ENCODE measurements at regions not wholly inside any gene's neighbourhood (a gene's known extent, or its start where the extent isn't known, plus 50 kb on each side); places are given as distances from the start of the nearest gene placed in this dataset.

- H3K9me3 ChIP-seq (ENCODE audit: control extremely low read depth in 1 of 3, control insufficient read depth in 2 of 3, insufficient read depth in 1 of 3, low read length in 2 of 3) = no peaks in the 10 kb centered on the region
- H3K4me3 ChIP-seq (ENCODE audit: control extremely low read depth in 1 of 5, extremely low read depth in 1 of 5, insufficient read depth in 1 of 5, low read depth in 2 of 5, low read length in 4 of 5) = no peak overlapping the region
- POLR2A ChIA-PET = no interaction called here
- H3K36me3 ChIP-seq (replicated peaks in 1 of 2; ENCODE audit: control extremely low read depth in 1 of 2, control insufficient read depth in 1 of 2, extremely low read depth in 1 of 2, insufficient read depth in 2 of 2, low read length in 1 of 2) = no peaks in the 10 kb centered on the region
- no peaks in the 10 kb centered on the region for H3K27me3 Mint-ChIP-seq
- H3K4me2 ChIP-seq (replicated peaks; ENCODE audit: low read depth, low read length, poor library complexity, severe bottlenecking) = no peak overlapping the region
- H3K9me3 Mint-ChIP-seq (ENCODE audit: insufficient read depth) = no peaks in the 10 kb centered on the region
- WGBS (ENCODE audit: insufficient coverage) = no CpG with 5 or more reads among the region's 1 CpG
- H3K9ac ChIP-seq (ENCODE audit: low read length) = no peak overlapping the region
- H3K27ac Mint-ChIP-seq = no peak overlapping the region
- H3K4me1 ChIP-seq (ENCODE audit: control insufficient read depth in 2 of 2, insufficient read depth in 2 of 2, low read length in 2 of 2) = no peaks in the 10 kb centered on the region
- CTCF ChIA-PET = no interaction called here
- ATAC-seq (ENCODE audit: low read depth) (no peak), DNase-seq (no peak)
- no peaks in the 10 kb centered on the region for H3K79me2 ChIP-seq (ENCODE audit: control insufficient read depth, insufficient read depth, low read length)
- no peak for TF ChIP-seq CTCF (IDR thresholded peaks at IDR 0.05)
- TF ChIP-seq EZH2 (IDR thresholded peaks at IDR 0.05; ENCODE audit: borderline replicate concordance, insufficient read depth, low read depth, low read length, poor library complexity, severe bottlenecking) = no peak
- intact Hi-C loops (cut with micrococcal nuclease) = no loop called here
- no peaks in the 10 kb centered on the region for H4K20me1 ChIP-seq (ENCODE audit: control insufficient read depth, insufficient read depth, low read length, poor library complexity, severe bottlenecking)
- H3K27ac ChIP-seq (ENCODE audit: low read length in 2 of 2) = no peak overlapping the region
- no peak overlapping the region for H2AFZ ChIP-seq (ENCODE audit: insufficient read depth, low read depth, low read length, poor library complexity, severe bottlenecking)
- no peak overlapping the region for H3K4me3 Mint-ChIP-seq
- no peaks in the 10 kb centered on the region for H3K4me1 Mint-ChIP-seq
- H3K27me3 ChIP-seq (replicated peaks in 1 of 4; ENCODE audit: control extremely low read depth in 1 of 4, control insufficient read depth in 3 of 4, insufficient read depth in 4 of 4, low read length in 3 of 4) = no peaks in the 10 kb centered on the region
Measured at GRCh38 chr4:123939621-123940020, 543.0 kb downstream of the SPRY1 start.

- no peaks in the 10 kb centered on the region for H3K4me1 ChIP-seq (ENCODE audit: control insufficient read depth in 2 of 2, insufficient read depth in 2 of 2, low read length in 2 of 2)
- H3K27ac Mint-ChIP-seq = no peak overlapping the region
- no peaks in the 10 kb centered on the region for H3K9me3 ChIP-seq (ENCODE audit: control extremely low read depth in 1 of 3, control insufficient read depth in 2 of 3, insufficient read depth in 1 of 3, low read length in 2 of 3)
- TF ChIP-seq EZH2 (IDR thresholded peaks at IDR 0.05; ENCODE audit: borderline replicate concordance, insufficient read depth, low read depth, low read length, poor library complexity, severe bottlenecking) = no peak
- TF ChIP-seq CTCF (IDR thresholded peaks at IDR 0.05) = no peak
- no peaks in the 10 kb centered on the region for H3K27me3 ChIP-seq (replicated peaks in 1 of 4; ENCODE audit: control extremely low read depth in 1 of 4, control insufficient read depth in 3 of 4, insufficient read depth in 4 of 4, low read length in 3 of 4)
- H3K9ac ChIP-seq (ENCODE audit: low read length) = no peak overlapping the region
- POLR2A ChIA-PET = no interaction called here
- H2AFZ ChIP-seq (ENCODE audit: insufficient read depth, low read depth, low read length, poor library complexity, severe bottlenecking) = no peak overlapping the region
- H3K4me1 Mint-ChIP-seq = no peaks in the 10 kb centered on the region
- H4K20me1 ChIP-seq (ENCODE audit: control insufficient read depth, insufficient read depth, low read length, poor library complexity, severe bottlenecking) = no peaks in the 10 kb centered on the region
- no peaks in the 10 kb centered on the region for H3K27me3 Mint-ChIP-seq
- DNase-seq (no peak), ATAC-seq (ENCODE audit: low read depth) (no peak)
- H3K36me3 ChIP-seq (replicated peaks in 1 of 2; ENCODE audit: control extremely low read depth in 1 of 2, control insufficient read depth in 1 of 2, extremely low read depth in 1 of 2, insufficient read depth in 2 of 2, low read length in 1 of 2) = no peaks in the 10 kb centered on the region
- CTCF ChIA-PET = no interaction called here
- H3K27ac ChIP-seq (ENCODE audit: low read length in 2 of 2) = no peak overlapping the region
- H3K79me2 ChIP-seq (ENCODE audit: control insufficient read depth, insufficient read depth, low read length) = no peaks in the 10 kb centered on the region
- intact Hi-C loops (cut with micrococcal nuclease) = no loop called here
- H3K4me3 ChIP-seq (ENCODE audit: control extremely low read depth in 1 of 5, extremely low read depth in 1 of 5, insufficient read depth in 1 of 5, low read depth in 2 of 5, low read length in 4 of 5) = no peak overlapping the region
- no peaks in the 10 kb centered on the region for H3K9me3 Mint-ChIP-seq (ENCODE audit: insufficient read depth)
- no CpG with 5 or more reads among the region's 2 CpGs for WGBS (ENCODE audit: insufficient coverage)
- H3K4me2 ChIP-seq (replicated peaks; ENCODE audit: low read depth, low read length, poor library complexity, severe bottlenecking) = no peak overlapping the region
- H3K4me3 Mint-ChIP-seq = no peak overlapping the region
Measured at GRCh38 chr4:123940604-123941003, 544.0 kb downstream of the SPRY1 start.

Measured in B cell (primary cell).